WTC11 (cell line): ENCODE measurements at regions not wholly inside any gene's neighbourhood (a gene's known extent, or its start where the extent isn't known, plus 50 kb on each side); places are given as distances from the start of the nearest gene placed in this dataset.

Experiments used
- ATAC-seq: fragments of 200-7000 bp; cut with Tn5 transposase; 2 replicates; pipeline ENCODE4 v1.10.0; 2021; ENCODE audit warnings: mild to moderate bottlenecking, moderate library complexity
- CTCF ChIA-PET: fragments of 300-600 bp; sonication (Branson Sonifier 250); formaldehyde crosslinking; loops from one replicate; lab custom pipeline; 2021; ENCODE audit warnings: antibody characterized with exemption; lab: Charles Lee
- POLR2A ChIA-PET: fragments of 350-600 bp; sonication (Branson Sonifier 250); formaldehyde crosslinking; loops from one replicate; lab custom pipeline; 2021; ENCODE audit warnings: antibody characterized with exemption; lab: Charles Lee
- DNase-seq: peaks from one replicate; pipeline ENCODE4 v3.0.0; 2021; ENCODE audit warnings: low spot score
- H3K27ac Mint-ChIP-seq: 2 replicates; pipeline ENCODE4 v1.8.0; 2021; ENCODE audit warnings: mixed read lengths
- H3K27me3 Mint-ChIP-seq: 2 replicates; pipeline ENCODE4 v1.8.0; 2021; ENCODE audit warnings: low read depth, mild to moderate bottlenecking, moderate library complexity, mixed read lengths
- H3K36me3 Mint-ChIP-seq: 2 replicates; pipeline ENCODE4 v1.8.0; 2021; ENCODE audit warnings: mixed read lengths
- H3K4me1 Mint-ChIP-seq: 2 replicates; pipeline ENCODE4 v1.8.0; 2022; ENCODE audit warnings: mixed read lengths
- H3K4me3 Mint-ChIP-seq: 2 replicates; pipeline ENCODE4 v1.8.0; 2021; ENCODE audit warnings: mild to moderate bottlenecking, moderate library complexity, mixed read lengths
- H3K9me3 Mint-ChIP-seq: 2 replicates; pipeline ENCODE4 v1.8.0; 2021; ENCODE audit warnings: mixed read lengths
- ATF2 ChIP-seq: sonication (generic); formaldehyde crosslinking; IDR thresholded peaks from 2 replicates; pipeline ENCODE4 v1.8.1; 2022; ENCODE audit warnings: low read depth, missing genetic modification reagents, borderline replicate concordance
- ATF6 ChIP-seq: sonication (generic); formaldehyde crosslinking; IDR thresholded peaks from 2 replicates; pipeline ENCODE4 v1.8.1; 2023; ENCODE audit warnings: mild to moderate bottlenecking, missing genetic modification reagents
- CBFB ChIP-seq: sonication (generic); formaldehyde crosslinking; IDR thresholded peaks from 2 replicates; pipeline ENCODE4 v1.8.1; 2022; ENCODE audit warnings: mild to moderate bottlenecking, low read depth, missing genetic modification reagents
- E2F5 ChIP-seq: sonication (generic); formaldehyde crosslinking; IDR thresholded peaks from 2 replicates; pipeline ENCODE4 v1.8.1; 2022; ENCODE audit warnings: mild to moderate bottlenecking, moderate library complexity, missing genetic modification reagents
- ELF4 ChIP-seq: sonication (generic); formaldehyde crosslinking; IDR thresholded peaks from 2 replicates; pipeline ENCODE4 v1.8.1; 2022; ENCODE audit warnings: low read depth, mild to moderate bottlenecking, moderate library complexity, missing genetic modification reagents
- ETV6 ChIP-seq: sonication (generic); formaldehyde crosslinking; IDR thresholded peaks from 2 replicates; pipeline ENCODE4 v1.8.1; 2022; ENCODE audit warnings: mild to moderate bottlenecking, missing genetic modification reagents
- FOXJ3 ChIP-seq: sonication (generic); formaldehyde crosslinking; IDR thresholded peaks from 2 replicates; pipeline ENCODE4 v1.9.0; 2021; ENCODE audit warnings: missing genetic modification reagents, mild to moderate bottlenecking, borderline replicate concordance
- HMGA2 ChIP-seq: fragments of 250-450 bp; sonication (Bioruptor Pico); IDR thresholded peaks from 2 replicates; pipeline ENCODE4 v1.4.0; 2021; ENCODE audit warnings: mild to moderate bottlenecking, moderate library complexity
- HMGXB4 ChIP-seq: sonication (generic); formaldehyde crosslinking; IDR thresholded peaks from 2 replicates; pipeline ENCODE4 v1.8.1; 2023; ENCODE audit warnings: mild to moderate bottlenecking, moderate library complexity, missing genetic modification reagents
- JAZF1 ChIP-seq: fragments of 250-450 bp; sonication (Bioruptor Pico); IDR thresholded peaks from 2 replicates; pipeline ENCODE4 v1.9.0; 2021; ENCODE audit warnings: moderate library complexity, mild to moderate bottlenecking, inconsistent platforms
- NR3C1 ChIP-seq: sonication (generic); formaldehyde crosslinking; conservative IDR thresholded peaks from 2 replicates; pipeline ENCODE4 v1.8.1; 2023; ENCODE audit warnings: low read depth, mild to moderate bottlenecking, missing genetic modification reagents
- PRDM15 ChIP-seq: sonication (generic); formaldehyde crosslinking; IDR thresholded peaks from 2 replicates; pipeline ENCODE4 v1.8.0; 2022; ENCODE audit warnings: missing genetic modification reagents
- RELA ChIP-seq: sonication (generic); formaldehyde crosslinking; IDR thresholded peaks from 2 replicates; pipeline ENCODE4 v1.8.1; 2022; ENCODE audit warnings: missing genetic modification reagents, mild to moderate bottlenecking, borderline replicate concordance
- SOX15 ChIP-seq: fragments of 250-450 bp; sonication (Bioruptor Pico); IDR thresholded peaks from 2 replicates; pipeline ENCODE4 v1.9.0; 2021; ENCODE audit warnings: mild to moderate bottlenecking
- ZBTB21 ChIP-seq: sonication (generic); formaldehyde crosslinking; IDR thresholded peaks from 2 replicates; pipeline ENCODE4 v1.8.1; 2023; ENCODE audit warnings: mild to moderate bottlenecking, missing genetic modification reagents, borderline replicate concordance
- ZBTB43 ChIP-seq: sonication (generic); formaldehyde crosslinking; IDR thresholded peaks from 2 replicates; pipeline ENCODE4 v1.8.1; 2023; ENCODE audit warnings: mild to moderate bottlenecking, missing genetic modification reagents
- ZNF232 ChIP-seq: sonication (generic); formaldehyde crosslinking; IDR thresholded peaks from 2 replicates; pipeline ENCODE4 v1.8.0; 2022; ENCODE audit warnings: mild to moderate bottlenecking, missing genetic modification reagents
- ZNF263 ChIP-seq: sonication (generic); formaldehyde crosslinking; IDR thresholded peaks from 2 replicates; pipeline ENCODE4 v1.8.1; 2022; ENCODE audit warnings: low read depth, mild to moderate bottlenecking, moderate library complexity, missing genetic modification reagents
- ZNF317 ChIP-seq: sonication (generic); formaldehyde crosslinking; IDR thresholded peaks from 2 replicates; pipeline ENCODE4 v1.8.1; 2023; ENCODE audit warnings: low read depth, mild to moderate bottlenecking, moderate library complexity, missing genetic modification reagents, borderline replicate concordance
- ZNF396 ChIP-seq: fragments of 250-450 bp; sonication (Bioruptor Pico); IDR thresholded peaks from 2 replicates; pipeline ENCODE4 v1.8.0; 2021; ENCODE audit warnings: mild to moderate bottlenecking, moderate library complexity, borderline replicate concordance
- ZNF671 ChIP-seq: fragments of 250-450 bp; sonication (Bioruptor Pico); IDR thresholded peaks from 2 replicates; pipeline ENCODE4 v1.8.0; 2021; ENCODE audit warnings: mild to moderate bottlenecking

GRCh38 chr11:80773919-80774318 is 1333.1 kb upstream of the TENM4 start:
- Mint-ChIP-seq H3K36me3 (peaks cover 4% of the 10 kb centered on the region), H3K4me1 (peaks cover 21% of the 10 kb centered on the region), H3K4me3 (no peak overlapping the region), H3K27me3 (no peaks in the 10 kb centered on the region; the same call in 1 of the 2 replicates), H3K9me3 (peaks cover 16% of the 10 kb centered on the region), H3K27ac (no peak overlapping the region)
- DNase-seq (no peak), ATAC-seq (no peak)
- ChIA-PET POLR2A (no interaction called here), CTCF (no interaction called here)
- no peak for TF ChIP-seq ZNF263 (CRISPR knock-in tag)

- Mint-ChIP-seq H3K4me3 (no peak overlapping the region), H3K27ac (no peak overlapping the region), H3K4me1 (peaks cover 18% of the 10 kb centered on the region), H3K36me3 (peaks cover 4% of the 10 kb centered on the region), H3K9me3 (peaks cover 16% of the 10 kb centered on the region), H3K27me3 (no peaks in the 10 kb centered on the region; the same call in 1 of the 2 replicates)
- ATAC-seq: no peak
- DNase-seq: no peak
- ChIA-PET CTCF (no interaction called here), POLR2A (no interaction called here)
- no peak for TF ChIP-seq ATF2 (CRISPR knock-in tag)
- TF ChIP-seq HMGA2 (CRISPR knock-in tag): no peak
- no peak for TF ChIP-seq E2F5 (CRISPR knock-in tag)
- no peak for TF ChIP-seq CBFB (CRISPR knock-in tag)
- no peak for TF ChIP-seq ZNF317
- no peak for TF ChIP-seq ETV6
- TF ChIP-seq FOXJ3: no peak
- no peak for TF ChIP-seq SOX15 (CRISPR knock-in tag)
- TF ChIP-seq ZNF263 (CRISPR knock-in tag): no peak
- TF ChIP-seq ZBTB43 (CRISPR knock-in tag): no peak
- TF ChIP-seq ZNF232: no peak
- TF ChIP-seq ELF4: no peak
Observed at GRCh38 chr11:80771017-80771416, 1330.2 kb upstream of the TENM4 start.

- H3K36me3 Mint-ChIP-seq: no peaks in the 10 kb centered on the region
- ATAC-seq (no peak), DNase-seq (no peak)
- peaks cover 7% of the 10 kb centered on the region; the same call in 1 of the 2 replicates for H3K4me1 Mint-ChIP-seq
- H3K9me3 Mint-ChIP-seq: no peaks in the 10 kb centered on the region
- H3K27ac Mint-ChIP-seq: no peak overlapping the region
- ChIA-PET CTCF (no interaction called here), POLR2A (no interaction called here)
- no peak overlapping the region for H3K4me3 Mint-ChIP-seq
- no peaks in the 10 kb centered on the region for H3K27me3 Mint-ChIP-seq
- no peak for TF ChIP-seq ZNF396 (CRISPR knock-in tag)
- no peak for TF ChIP-seq RELA (CRISPR knock-in tag)
- no peak for TF ChIP-seq ZNF671 (CRISPR knock-in tag)
- TF ChIP-seq JAZF1 (CRISPR knock-in tag): no peak
- no peak for TF ChIP-seq PRDM15 (CRISPR knock-in tag)
- no peak for TF ChIP-seq FOXJ3
- no peak for TF ChIP-seq HMGXB4 (CRISPR knock-in tag)
- TF ChIP-seq ATF6 (CRISPR knock-in tag): no peak
- TF ChIP-seq NR3C1: no peak
- TF ChIP-seq E2F5 (CRISPR knock-in tag): no peak
- TF ChIP-seq ZNF232: no peak
- TF ChIP-seq ZNF317: no peak
- TF ChIP-seq ZBTB21 (CRISPR knock-in tag): no peak
Observed at GRCh38 chr11:80758787-80759186, 1318.0 kb upstream of the TENM4 start.
